Activated CD4-positive, alpha-beta T cell treated with anti-CD3 and anti-CD28 coated beads, Interleukin-2, amount 50 U/mL, for 16 hours (primary cell): ENCODE measurements at regions not wholly inside any gene's neighbourhood (a gene's known extent, or its start where the extent isn't known, plus 50 kb on each side); places are given as distances from the start of the nearest gene placed in this dataset.
"Not testable (repeated sequence)": the region's sequence is repeated elsewhere in the genome, so short reads cannot be mapped to it uniquely, and the experiment has no call there.

Experiments
- DNase-seq: peaks from one replicate; pipeline ENCODE4 v3.0.0-alpha.2; 2020

DNA sequence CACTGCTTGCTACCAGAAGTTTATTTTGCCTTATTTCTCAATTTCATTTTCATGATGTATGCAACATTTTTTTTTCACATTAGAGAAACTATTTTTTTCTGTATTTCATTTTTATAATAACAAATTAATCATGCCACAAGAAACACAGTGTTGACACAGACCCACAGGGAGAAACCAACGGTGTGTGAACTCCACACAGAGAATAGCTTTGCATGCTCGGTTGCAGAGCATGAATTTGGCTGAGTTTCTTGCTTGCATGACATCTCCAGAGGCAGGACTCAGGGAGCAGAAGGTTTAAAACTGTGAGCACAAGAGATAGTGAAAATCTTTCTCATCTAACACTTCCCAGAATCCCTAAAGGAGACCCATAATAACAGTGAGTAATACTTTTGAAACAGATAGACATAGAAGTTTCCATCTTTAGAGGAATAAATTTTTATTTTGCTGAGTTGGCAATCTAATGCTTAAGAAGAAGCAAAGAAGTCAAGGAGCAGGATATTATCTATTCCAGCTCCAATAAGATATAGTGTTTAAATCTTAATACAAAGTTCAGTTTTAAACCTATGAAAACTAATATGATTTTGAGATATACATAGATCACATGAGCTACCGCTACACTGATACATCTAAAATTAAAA lies 890.9 kb downstream of the MRPL39 start:
- no peak for DNase-seq

DNA sequence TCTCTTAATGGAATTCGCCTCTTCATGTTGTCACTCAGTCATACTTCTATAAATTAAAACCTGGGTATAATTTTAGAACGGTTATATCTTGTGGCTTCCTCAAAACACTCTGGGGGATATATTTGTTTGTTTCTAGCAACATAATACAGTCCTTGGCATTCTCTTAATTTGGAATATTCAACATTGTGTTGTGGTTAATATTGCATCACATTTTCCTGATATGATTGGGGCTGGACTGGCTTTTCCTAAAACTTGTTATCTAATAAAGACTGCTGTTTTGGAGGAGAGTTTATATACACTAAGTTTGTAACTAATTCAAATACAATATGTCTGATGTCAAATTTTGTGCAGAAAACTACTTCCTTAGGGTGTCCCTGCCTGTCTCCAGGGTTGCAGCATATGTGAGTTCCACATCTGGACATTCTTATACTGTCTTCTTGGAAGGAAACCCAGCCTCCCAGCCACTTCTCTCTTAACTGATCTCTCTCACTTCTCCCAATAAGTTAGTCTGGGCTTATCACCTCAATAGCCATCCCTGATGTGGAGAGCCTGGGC lies 892.6 kb downstream of the MRPL39 start:
- no peak for DNase-seq

DNA sequence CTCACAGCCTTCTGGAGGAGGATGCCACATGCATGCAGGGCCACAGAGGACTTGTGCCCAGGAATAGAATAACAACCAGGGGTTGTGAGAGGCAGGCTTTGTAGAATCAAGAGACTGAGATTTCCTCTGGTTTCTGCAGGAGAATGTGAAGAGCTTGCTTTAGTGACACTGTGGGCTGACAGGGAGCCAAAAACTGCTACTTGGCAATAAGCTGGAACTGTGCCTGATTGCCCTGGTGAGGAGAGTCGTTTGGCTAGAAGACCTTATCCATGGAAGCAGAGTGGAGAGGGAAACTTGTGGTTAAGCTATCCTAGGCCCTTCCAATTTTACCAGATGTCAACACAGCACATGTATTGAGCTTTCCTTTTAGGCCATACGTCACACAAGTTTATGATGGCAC lies 902.1 kb downstream of the MRPL39 start:
- no peak for DNase-seq

DNA sequence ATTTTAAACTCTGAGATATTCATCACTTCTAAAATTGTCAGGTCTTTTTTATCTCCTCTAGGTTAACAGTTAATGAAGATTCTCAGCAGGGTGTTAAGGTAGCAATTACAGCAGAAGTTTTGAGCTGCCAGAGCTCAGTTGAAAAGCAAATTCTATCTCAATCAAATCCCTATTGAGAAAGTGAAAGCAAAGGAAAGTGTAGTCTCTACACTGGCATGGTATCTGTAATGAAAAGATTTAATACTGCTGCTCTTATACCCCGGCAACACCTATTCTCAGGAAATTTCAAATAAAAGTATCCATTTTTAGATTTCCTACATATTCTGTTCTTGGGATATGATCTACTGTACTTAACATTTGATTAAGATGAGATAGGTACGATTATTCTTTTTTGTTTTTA lies 913.5 kb downstream of the MRPL39 start:
- DNase-seq, result no peak

DNA sequence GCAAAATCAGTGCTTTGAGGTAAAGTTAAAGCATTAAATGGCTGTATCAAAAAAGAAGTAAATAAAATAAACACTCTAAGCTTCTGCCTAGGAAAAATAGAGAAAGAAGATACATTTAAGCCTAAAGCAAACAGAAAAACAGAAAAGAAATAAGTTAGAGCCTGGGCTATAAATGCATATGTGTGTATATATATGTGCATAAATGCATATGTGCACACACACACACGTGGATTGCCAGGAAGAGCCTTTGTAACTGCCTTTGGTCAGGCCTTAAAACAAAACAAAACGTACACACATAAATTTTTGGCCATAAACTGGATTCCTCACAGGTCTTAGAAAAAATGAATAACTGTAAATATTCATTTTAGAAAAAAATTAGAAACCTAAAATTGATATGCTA lies 925.8 kb downstream of the MRPL39 start:
- no peak for DNase-seq

DNA sequence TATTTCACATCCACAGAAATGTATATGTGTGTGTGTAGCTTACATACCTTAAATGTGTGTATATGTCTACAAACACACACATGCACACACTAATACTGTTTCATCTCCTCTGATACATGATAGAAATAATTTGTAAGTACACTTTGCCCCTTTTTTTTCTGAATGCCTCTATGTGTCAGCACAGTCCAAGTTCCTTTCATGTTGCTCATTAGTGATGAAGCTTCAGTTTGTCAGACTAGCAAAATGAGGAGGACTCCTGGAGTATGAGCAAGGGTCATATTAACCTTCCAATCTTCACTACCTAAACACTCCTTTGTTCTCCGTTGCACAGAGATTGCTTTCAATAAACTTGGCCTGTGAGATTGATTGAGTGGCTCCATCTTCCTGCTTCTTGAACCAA lies 935.4 kb downstream of the MRPL39 start:
- DNase-seq, result no peak

DNA sequence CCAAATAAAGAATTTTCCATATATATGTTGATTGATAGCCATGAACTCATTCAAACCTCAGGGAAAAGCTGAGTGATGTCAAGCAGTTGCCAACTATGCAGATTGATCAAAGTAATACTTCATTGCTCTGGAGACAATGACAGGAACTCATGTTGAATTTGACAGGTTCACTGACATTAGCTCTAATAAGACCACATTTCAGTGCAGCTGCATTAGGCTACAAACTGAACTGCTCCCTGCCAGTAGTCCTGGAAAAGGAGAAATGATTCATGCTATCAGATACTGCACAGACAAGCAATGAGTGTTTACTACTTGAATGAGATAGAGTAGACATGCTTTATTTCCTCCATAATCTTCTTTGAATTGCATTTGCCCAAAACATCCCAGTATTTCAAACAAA lies 948.4 kb downstream of the MRPL39 start:
- DNase-seq, result no peak

DNA sequence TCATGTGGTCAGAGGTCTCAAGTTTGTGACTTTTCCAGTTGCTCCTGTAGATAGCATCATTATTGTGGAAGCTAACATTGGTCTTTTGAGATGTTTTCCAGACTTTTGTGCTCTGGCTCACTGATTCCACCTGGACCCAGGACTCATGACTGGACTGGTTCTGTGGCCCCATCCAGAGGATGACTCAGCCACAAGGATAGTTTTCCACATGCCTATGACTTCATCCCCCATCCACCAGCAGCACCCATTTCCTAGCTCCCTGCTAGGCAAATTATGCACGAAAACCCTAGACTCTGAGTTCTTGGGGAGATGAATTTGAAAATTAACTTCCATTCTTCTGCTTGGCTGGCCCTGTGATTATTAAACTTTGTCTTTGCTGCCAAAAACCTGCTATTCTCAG lies 949.3 kb downstream of the MRPL39 start:
- no peak for DNase-seq

DNA sequence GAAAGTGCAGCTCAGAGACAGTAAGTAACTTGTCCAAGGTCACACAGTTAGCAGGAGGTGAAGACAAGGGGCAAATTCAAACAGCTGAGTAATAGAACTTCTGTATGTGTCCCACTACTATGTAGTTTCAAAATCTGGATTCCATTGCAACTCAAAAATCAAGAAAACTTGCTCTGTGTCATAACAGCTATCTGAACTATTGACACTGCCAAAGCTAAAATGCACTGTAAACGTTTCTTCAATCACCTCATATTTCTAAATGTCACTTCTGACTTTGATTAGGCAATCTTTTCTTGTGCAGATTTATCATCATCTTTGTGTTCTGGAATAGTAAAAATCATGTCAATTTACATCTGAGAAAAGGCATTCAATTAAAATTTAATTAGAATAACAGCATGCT lies 957.6 kb downstream of the MRPL39 start:
- DNase-seq, result no peak

DNA sequence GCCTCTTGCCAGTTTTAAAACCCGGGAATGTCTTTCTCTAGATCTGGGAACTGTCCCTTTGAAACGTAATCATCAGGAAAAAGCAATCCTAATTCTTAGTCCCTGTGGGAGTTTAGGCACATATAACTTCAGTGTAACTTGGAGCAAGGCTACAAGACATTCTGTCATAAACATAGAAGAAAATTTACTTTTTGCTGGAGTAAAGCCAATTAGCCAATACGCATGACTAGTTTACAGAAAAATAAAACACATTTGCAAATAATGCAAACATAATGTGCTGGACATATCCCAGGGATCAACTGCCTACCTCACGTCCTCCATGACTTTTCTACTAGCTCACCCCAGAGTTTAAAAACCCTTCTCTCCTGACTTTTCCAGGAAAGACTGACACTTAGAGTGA lies 970.6 kb downstream of the MRPL39 start:
- DNase-seq, result no peak

DNA sequence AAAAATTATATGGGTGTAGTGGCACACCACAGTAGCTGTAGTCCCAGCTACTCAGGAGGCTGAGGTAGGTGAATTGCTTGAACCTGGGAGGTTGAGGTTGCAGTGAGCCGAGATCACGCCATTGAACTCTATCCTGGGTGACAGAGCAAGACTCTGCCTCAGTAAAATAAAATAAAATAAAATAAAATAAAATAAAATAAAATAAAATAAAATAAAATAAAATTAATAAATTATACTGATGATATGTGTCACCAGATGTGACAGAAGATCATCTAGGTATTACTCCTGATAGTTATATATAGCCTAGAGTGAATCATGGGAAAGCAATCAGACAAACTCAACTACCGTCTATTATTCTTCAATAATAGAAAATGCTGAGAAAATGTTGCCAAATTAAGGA lies 972.5 kb downstream of the MRPL39 start:
- DNase-seq, result no peak

DNA sequence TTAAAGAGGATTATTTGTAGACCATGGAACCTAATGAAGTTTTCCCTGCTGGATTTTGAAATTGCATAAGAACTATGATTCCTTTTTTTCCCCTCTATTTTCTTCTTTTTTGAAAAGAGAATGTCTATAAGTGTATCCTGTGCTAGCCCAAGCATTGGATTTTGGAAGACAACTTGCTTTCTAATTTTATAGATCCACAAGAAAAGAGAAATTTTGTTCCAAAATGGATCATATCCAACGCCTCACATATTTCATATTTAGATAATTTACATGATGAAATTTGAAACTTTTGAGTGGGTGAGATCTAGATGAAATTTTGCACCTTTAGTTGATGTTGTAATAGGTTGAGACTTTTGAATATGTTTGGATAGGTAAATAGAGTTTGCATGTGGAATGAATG lies 978.7 kb downstream of the MRPL39 start:
- DNase-seq, result no peak

DNA sequence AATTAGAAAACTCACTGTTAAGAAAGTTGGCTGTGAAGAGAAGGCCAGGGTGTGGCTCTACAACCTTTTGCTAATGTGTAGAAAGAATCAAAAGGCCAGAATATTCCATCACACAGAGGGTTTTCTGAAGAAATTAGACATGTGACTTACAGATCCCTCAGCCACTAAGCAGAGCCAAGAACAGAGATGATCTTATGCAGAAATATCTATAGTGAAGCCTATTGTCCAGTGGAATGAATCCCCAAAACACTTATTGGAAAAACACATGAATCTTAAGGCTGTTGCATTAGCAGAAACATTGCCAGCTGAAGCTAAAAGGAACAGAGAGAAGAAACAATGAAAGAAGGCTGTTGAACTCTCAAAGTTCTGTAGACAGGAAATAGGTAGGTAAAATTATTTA lies 979.2 kb downstream of the MRPL39 start:
- no peak for DNase-seq

DNA sequence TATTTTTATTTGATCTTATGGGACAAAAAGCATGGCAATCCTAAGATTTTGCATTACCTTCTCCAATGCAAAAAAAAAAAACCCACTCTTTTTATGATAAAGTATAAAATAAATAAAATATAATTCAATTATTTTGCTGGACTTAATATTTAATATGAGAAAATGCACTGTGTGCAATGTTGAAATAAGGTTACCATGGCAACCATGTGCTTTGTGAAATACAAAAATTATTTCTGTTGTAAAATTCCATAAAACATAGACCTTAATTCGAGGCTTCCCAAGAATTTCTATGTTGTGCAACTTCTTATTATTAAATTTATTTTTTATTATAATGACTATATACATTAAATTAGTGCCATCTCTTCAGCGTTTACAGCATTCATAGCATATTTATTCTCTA lies 989.5 kb downstream of the MRPL39 start:
- no peak for DNase-seq

DNA sequence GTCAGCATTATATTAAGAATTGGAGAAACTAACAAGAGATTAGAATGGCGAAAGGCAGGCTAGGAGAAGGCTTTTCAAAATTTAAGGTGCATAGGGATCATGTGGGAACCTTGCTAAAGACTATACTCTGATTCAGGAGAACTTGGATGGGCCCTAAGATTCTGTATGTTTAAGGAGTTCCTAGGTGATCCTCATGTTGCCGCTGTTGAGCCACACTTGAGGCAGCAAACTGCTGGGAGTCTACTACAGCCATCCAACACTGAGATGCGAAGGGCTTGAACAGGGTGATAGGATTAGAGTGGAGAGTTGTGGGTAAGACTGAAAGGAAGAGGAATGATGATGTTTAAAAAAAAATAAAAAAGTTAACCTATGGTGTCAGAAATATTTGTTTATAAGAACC lies 1013.2 kb downstream of the MRPL39 start:
- DNase-seq, result no peak

DNA sequence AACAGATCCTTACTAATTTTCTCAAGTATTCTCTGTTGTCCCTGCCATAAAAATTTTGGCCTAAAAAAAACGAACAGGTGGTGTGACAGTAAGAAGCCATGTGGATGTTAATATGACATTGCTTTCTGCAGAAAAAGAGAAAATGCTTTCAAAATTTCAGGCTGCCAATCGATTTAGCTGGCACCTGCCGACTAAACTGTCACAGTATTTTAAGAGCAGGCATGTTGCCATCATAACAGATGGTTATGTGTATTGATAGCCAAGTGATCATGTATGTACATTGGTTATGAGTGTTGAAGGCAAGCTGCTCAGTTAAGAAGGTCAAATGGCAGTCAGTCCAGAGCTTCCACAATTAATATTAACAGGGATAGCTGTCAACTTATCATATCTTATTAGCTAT lies 1017.0 kb downstream of the MRPL39 start:
- no peak for DNase-seq

DNA sequence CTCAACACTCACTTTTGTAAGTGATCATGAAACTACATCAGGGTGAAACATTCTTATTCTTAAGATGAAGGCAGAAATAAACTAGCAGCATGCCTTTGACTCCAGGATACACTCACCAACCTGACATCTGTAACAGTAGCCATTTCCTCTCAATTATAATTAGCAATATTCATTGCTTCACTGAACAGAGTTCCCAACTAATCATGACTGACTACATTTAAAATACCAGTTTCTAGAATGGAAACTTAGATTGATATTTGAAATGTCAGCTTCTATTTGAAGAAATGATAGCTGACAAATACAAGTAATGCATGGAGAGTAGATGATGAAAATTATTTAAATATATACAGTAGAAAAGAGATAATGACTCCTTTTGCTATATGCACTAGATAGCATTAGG lies 1023.8 kb downstream of the MRPL39 start:
- no peak for DNase-seq

DNA sequence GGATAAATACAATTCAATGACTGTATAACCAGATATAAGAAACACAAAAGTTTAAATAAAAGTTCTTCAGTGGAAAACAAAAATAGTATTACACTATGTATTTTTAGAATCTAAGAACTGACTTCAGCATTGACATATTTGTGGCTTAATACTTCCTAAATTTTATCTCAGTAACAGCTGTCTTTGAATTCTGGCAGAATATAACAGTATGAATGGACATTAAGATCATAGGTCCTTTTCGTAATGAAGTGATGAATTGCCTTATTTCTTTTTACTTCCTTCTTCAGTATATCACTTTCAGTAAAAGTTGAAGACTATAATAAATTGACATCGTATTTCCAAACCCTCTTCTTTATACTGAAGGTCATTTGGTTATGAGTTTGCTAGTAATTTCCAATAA lies 1030.0 kb downstream of the MRPL39 start:
- no peak for DNase-seq

DNA sequence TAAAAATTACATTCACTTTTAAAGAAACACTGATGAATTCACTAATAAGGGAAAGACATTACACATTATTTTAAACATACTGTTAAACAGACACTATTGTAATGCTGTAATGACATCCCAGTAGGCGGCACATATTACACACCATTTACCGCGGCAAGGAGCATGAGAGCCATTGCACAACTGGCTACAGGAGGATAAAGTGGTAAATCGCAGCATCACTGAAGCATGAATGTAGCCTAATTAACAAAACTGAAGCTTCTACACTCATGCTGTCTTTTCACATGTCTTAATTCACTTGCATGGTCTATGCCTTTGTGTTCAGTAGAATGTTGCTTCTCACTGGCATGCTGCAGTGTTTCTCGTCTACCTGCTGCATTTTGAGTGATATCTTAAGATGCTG lies 1046.0 kb downstream of the MRPL39 start:
- no peak for DNase-seq

DNA sequence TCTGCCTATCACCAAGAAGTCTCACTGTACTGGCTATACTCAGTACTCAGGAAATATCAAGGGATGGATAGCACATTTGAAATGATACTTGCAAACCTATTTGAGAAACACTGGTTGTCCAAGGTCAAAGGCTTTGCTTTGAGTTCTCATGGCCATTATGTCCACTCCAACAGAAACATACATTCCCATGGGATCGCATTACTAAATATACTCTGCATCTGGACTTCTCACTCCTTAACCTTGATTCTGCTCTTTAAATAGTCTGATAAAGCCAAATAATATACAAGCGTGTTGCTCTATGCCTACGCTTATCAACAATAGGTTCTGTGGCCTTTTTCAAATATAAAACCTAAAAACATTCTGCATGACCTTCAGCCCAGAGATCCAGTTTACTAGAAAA lies 1054.8 kb downstream of the MRPL39 start:
- DNase-seq, result no peak

DNA sequence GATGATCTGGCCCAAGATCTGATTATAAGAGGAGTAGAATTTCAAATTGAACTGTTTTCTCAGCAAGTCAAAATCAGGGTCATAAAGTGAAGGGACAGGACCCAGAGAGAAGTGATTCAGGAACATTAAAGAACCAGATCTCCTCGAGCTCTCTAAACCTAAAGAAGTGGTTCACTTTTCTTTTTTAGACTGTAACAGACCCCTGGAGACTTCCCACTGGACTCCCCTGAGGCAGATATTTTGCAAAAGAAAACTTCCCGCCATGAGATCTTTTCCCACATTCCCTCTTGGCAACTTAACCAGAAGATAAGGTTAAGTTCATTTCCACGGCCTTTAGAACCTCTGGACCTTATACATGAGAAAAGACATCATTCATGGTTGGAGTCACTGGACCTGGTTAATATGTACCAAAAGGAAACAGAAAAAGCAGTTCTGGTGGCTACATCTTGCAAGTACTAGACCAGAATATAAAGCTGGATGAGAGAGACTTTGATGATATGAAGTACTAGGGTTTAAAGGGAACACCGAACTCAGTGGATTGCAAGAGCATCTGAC lies 1061.4 kb downstream of the MRPL39 start:
- no peak for DNase-seq

DNA sequence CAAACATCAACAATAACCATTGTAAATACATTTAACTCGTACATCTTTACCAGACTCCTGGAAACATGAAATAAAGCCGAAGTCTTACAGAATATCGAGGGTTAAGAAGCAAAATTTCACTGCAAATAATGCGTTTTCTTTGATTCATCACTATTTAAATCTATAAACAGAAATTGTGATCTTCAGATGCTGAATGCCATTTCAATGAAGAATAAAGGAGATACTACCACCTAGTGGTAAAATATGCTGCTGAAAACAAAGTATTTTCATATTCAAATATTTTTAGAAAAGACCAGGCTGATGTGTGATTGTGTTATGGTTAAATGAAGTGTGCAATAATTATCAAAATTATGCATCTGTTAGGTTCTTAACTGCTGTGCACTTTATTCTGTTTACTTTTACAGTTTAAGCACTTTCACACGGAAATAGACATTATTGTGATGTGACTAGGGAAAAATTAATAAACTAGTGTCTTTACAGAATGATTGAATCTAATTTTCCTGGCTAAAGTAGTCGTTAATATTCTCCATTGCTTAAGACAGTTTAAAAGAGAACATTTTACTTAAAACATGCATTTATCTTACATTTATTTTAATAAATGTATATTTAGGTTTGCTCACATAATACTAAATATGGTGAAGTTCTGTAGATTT lies 1093.1 kb downstream of the MRPL39 start:
- DNase-seq, result no peak

DNA sequence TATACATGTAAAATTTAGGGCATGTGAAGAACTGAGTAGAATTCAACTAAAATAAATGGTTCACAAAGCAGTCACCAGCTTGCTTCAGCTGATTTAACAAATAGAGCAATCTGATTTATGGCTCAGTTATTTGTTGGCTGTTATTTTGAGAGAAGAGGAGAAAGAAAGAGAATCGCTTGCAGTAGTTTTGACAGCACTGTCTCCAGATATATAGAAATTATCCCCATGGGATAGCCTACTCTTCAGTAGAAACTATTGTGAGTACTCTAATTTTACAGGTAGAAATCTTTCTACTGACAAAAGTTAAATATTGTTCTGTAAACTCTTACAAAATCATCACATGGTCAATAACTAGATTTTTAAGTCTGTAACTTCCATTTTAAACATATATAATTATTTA lies 1098.2 kb downstream of the MRPL39 start:
- DNase-seq, result no peak

DNA sequence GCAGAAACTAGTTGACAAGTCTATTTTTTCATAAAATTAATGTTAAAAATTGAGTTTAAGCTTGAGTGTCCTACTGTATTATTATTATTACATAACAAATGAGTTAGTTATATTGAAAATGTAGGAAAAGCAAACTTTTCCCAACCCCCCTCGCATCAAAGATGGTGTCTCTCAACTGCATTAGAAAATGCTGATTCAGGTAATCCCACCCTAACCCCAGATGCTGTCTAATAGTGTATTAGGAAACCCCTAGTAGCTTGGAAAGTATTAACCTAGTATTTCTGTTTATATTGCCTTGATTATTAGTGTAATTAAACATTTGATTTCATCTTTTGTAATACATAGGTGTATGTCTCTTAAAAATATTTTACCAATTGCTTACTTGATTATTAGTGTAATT lies 1120.3 kb downstream of the MRPL39 start:
- no peak for DNase-seq

DNA sequence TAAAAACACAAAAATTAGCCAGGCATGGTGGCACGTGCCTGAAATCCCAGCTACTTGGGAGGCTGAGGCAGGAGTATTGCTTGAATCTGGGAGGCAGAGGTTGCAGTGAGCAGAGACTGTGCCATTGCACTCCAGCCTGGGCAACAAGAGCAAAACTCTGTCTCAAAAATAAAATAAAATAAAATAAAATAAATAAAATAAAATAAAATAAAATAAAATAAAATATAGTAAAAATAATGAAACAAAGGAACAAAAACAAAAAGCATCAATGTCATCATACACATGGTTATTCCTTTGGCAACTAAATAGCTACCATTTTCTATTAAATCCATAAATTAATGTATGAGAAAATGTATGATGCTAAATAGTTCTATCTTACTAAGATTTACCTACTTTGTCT lies 1123.9 kb downstream of the MRPL39 start:
- not testable (repeated sequence) for DNase-seq
